ENCODE measurements at regions not wholly inside any gene's neighbourhood (a gene's known extent, or its start where the extent isn't known, plus 50 kb on each side); places are given as distances from the start of the nearest gene placed in this dataset.

- DNase-seq (ENCODE audit: low read depth): no peak
Observed at GRCh38 chr2:128879161-128879560, 560.5 kb upstream of the HS6ST1 start.

GRCh38 chr2:128894896-128895295, 576.2 kb upstream of the HS6ST1 start:
- DNase-seq (ENCODE audit: low read depth): no peak

- DNase-seq (ENCODE audit: low read depth): no peak
Observed at GRCh38 chr2:128901572-128902391, 583.1 kb upstream of the HS6ST1 start.

- no peak for DNase-seq (ENCODE audit: low read depth)
Observed at GRCh38 chr2:128903637-128904036, 585.0 kb upstream of the HS6ST1 start.

GRCh38 chr2:128911276-128911675, 592.6 kb upstream of the HS6ST1 start:
- no peak for DNase-seq (ENCODE audit: low read depth)

GRCh38 chr2:128914320-128914719, 595.7 kb upstream of the HS6ST1 start:
- no peak for DNase-seq (ENCODE audit: low read depth)

GRCh38 chr2:128921751-128922150, 603.1 kb upstream of the HS6ST1 start:
- DNase-seq (ENCODE audit: low read depth): no peak

- DNase-seq (ENCODE audit: low read depth): no peak
Observed at GRCh38 chr2:128922154-128922553, 603.5 kb upstream of the HS6ST1 start.

GRCh38 chr2:128925631-128926030, 607.0 kb upstream of the HS6ST1 start:
- DNase-seq (ENCODE audit: low read depth): no peak

- DNase-seq (ENCODE audit: low read depth): no peak
Observed at GRCh38 chr2:128930101-128930500, 611.4 kb upstream of the HS6ST1 start.

GRCh38 chr2:128940378-128940777, 621.7 kb upstream of the HS6ST1 start:
- DNase-seq (ENCODE audit: low read depth): no peak

- DNase-seq (ENCODE audit: low read depth): no peak
Observed at GRCh38 chr2:128941751-128942150, 623.1 kb upstream of the HS6ST1 start.

GRCh38 chr2:128949360-128949759, 630.7 kb upstream of the HS6ST1 start:
- no peak for DNase-seq (ENCODE audit: low read depth)

GRCh38 chr2:128950758-128951157, 632.1 kb upstream of the HS6ST1 start:
- DNase-seq (ENCODE audit: low read depth): no peak

- DNase-seq (ENCODE audit: low read depth): no peak
Observed at GRCh38 chr2:128958241-128958640, 639.6 kb upstream of the HS6ST1 start.

GRCh38 chr2:128967646-128968045, 649.0 kb upstream of the HS6ST1 start:
- no peak for DNase-seq (ENCODE audit: low read depth)

GRCh38 chr2:128969374-128969773, 650.7 kb upstream of the HS6ST1 start:
- no peak for DNase-seq (ENCODE audit: low read depth)

GRCh38 chr2:128970332-128971116, 651.9 kb upstream of the HS6ST1 start:
- no peak for DNase-seq (ENCODE audit: low read depth)

- DNase-seq (ENCODE audit: low read depth): no peak
Observed at GRCh38 chr2:128973566-128973965, 654.9 kb upstream of the HS6ST1 start.

- no peak for DNase-seq (ENCODE audit: low read depth)
Observed at GRCh38 chr2:128978212-128978611, 659.5 kb upstream of the HS6ST1 start.

GRCh38 chr2:128979182-128979581, 660.5 kb upstream of the HS6ST1 start:
- no peak for DNase-seq (ENCODE audit: low read depth)

GRCh38 chr2:128980475-128980874, 661.8 kb upstream of the HS6ST1 start:
- no peak for DNase-seq (ENCODE audit: low read depth)

- no peak for DNase-seq (ENCODE audit: low read depth)
Observed at GRCh38 chr2:128981353-128981752, 662.7 kb upstream of the HS6ST1 start.
